GM12801 (cell line): ENCODE measurements at regions not wholly inside any gene's neighbourhood (a gene's known extent, or its start where the extent isn't known, plus 50 kb on each side); places are given as distances from the start of the nearest gene placed in this dataset.

Experiments
- CTCF ChIP-seq: IDR thresholded peaks from one replicate; pipeline ENCODE4 v1.5.1; 2011; ENCODE audit warnings: control low read depth; ENCODE audit not compliant: insufficient read length; ENCODE audit errors: extremely low read depth

- TF ChIP-seq CTCF: no peak
Observed at GRCh38 chr13:103895835-103896531, 829.8 kb upstream of the SLC10A2 start.

- no peak for TF ChIP-seq CTCF
Observed at GRCh38 chr13:103894626-103895025, 828.4 kb upstream of the SLC10A2 start.

DNA sequence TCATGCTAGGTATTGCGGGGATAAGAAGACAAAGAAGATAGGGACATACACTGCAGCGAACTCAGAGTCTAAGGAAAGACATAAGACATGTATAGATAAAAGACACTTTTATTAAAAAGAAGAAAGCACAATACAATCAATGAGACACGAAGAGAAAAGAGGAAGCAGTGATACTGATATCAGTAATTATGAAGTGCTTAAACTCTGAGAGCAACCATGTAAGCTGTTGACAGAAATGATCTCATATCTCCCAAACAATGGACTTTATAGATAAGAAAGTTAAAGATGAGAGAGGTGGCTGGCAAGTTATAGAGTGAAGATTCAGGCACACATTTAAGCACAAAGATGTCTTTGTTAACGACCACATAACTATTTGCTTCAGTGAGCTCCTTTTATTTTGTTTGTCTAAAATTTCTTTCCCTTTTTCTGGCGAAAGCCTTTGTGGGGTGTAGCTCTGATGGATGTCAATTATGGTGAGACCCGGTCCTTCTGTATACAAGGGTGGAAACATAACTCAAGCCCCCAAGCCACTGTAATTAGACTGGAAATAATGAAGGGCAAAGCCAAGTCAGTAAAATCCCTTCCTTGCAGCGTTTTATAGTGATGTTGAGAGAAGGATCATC lies 818.0 kb upstream of the SLC10A2 start:
- TF ChIP-seq CTCF: no peak

GRCh38 chr13:103883698-103884097 lies 817.5 kb upstream of the SLC10A2 start:
- TF ChIP-seq CTCF: no peak

DNA sequence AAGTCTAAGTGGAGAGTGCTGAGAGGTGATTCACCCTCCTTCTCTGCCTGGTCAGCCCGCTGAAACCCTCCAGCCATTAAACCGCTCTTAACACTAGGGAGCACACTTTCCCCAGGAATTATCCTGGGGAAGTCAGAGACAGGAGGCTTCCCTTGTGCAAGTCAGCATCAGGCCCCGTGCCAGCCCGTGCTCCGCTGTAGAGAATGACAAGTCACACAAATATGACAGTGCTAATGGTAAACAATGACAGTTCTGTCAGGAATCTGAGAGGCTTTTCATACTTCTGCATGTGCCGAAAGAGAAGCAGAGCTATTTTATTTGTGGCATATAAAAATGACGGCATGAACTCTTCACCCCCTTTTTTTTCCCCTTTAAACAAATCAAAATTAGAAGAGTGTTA lies 816.9 kb upstream of the SLC10A2 start:
- TF ChIP-seq CTCF: no peak

- TF ChIP-seq CTCF: no peak
Observed at GRCh38 chr13:103878891-103879605, 812.8 kb upstream of the SLC10A2 start.

GRCh38 chr13:103876571-103876970 lies 810.4 kb upstream of the SLC10A2 start:
- TF ChIP-seq CTCF: no peak
